ENCODE measurements at regions not wholly inside any gene's neighbourhood (a gene's known extent, or its start where the extent isn't known, plus 50 kb on each side); places are given as distances from the start of the nearest gene placed in this dataset.

DNA sequence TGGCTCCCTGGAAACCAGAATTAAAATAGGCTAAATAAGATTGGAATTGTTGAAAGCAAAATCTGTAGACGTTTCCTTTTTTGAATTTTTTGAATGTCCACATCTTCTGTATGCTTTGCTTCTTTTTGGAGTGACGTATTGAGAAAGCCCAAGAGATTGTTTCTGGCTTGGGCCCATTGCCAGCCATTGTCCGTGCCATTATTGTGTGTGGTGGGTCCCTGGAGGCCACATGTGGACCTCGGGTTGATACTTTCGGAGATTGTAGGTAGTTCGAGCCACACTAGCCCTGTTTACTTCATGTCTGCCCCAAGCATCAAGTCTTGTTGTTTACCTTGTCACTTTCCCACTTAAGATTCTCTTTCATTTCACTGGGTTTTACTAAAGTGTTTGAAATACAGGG, 106.0 kb downstream of the PALM2AKAP2 start:
- TF ChIP-seq, protein P1, sequence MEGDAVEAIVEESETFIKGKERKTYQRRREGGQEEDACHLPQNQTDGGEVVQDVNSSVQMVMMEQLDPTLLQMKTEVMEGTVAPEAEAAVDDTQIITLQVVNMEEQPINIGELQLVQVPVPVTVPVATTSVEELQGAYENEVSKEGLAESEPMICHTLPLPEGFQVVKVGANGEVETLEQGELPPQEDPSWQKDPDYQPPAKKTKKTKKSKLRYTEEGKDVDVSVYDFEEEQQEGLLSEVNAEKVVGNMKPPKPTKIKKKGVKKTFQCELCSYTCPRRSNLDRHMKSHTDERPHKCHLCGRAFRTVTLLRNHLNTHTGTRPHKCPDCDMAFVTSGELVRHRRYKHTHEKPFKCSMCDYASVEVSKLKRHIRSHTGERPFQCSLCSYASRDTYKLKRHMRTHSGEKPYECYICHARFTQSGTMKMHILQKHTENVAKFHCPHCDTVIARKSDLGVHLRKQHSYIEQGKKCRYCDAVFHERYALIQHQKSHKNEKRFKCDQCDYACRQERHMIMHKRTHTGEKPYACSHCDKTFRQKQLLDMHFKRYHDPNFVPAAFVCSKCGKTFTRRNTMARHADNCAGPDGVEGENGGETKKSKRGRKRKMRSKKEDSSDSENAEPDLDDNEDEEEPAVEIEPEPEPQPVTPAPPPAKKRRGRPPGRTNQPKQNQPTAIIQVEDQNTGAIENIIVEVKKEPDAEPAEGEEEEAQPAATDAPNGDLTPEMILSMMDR (IDR thresholded peaks at IDR 0.05; ENCODE audit: low read length): no peak
- TF ChIP-seq EZH2 (IDR thresholded peaks at IDR 0.05; ENCODE audit: borderline replicate concordance, low read length): no peak
